WTC11 (cell line): ENCODE measurements at regions not wholly inside any gene's neighbourhood (a gene's known extent, or its start where the extent isn't known, plus 50 kb on each side); places are given as distances from the start of the nearest gene placed in this dataset.

Experiments
- ATAC-seq: fragments of 200-7000 bp; cut with Tn5 transposase; 2 replicates; pipeline ENCODE4 v1.10.0; 2021; ENCODE audit warnings: mild to moderate bottlenecking, moderate library complexity
- CTCF ChIA-PET: fragments of 300-600 bp; sonication (Branson Sonifier 250); formaldehyde crosslinking; loops from one replicate; lab custom pipeline; 2021; ENCODE audit warnings: antibody characterized with exemption; lab: Charles Lee
- POLR2A ChIA-PET: fragments of 350-600 bp; sonication (Branson Sonifier 250); formaldehyde crosslinking; loops from one replicate; lab custom pipeline; 2021; ENCODE audit warnings: antibody characterized with exemption; lab: Charles Lee
- DNase-seq: peaks from one replicate; pipeline ENCODE4 v3.0.0; 2021; ENCODE audit warnings: low spot score
- H3K27ac Mint-ChIP-seq: 2 replicates; pipeline ENCODE4 v1.8.0; 2021; ENCODE audit warnings: mixed read lengths
- H3K27me3 Mint-ChIP-seq: 2 replicates; pipeline ENCODE4 v1.8.0; 2021; ENCODE audit warnings: low read depth, mild to moderate bottlenecking, moderate library complexity, mixed read lengths
- H3K36me3 Mint-ChIP-seq: 2 replicates; pipeline ENCODE4 v1.8.0; 2021; ENCODE audit warnings: mixed read lengths
- H3K4me1 Mint-ChIP-seq: 2 replicates; pipeline ENCODE4 v1.8.0; 2022; ENCODE audit warnings: mixed read lengths
- H3K4me3 Mint-ChIP-seq: 2 replicates; pipeline ENCODE4 v1.8.0; 2021; ENCODE audit warnings: mild to moderate bottlenecking, moderate library complexity, mixed read lengths
- H3K9me3 Mint-ChIP-seq: 2 replicates; pipeline ENCODE4 v1.8.0; 2021; ENCODE audit warnings: mixed read lengths
- AR ChIP-seq: fragments of 250-450 bp; sonication (Bioruptor Pico); IDR thresholded peaks from 2 replicates; pipeline ENCODE4 v1.9.0; 2021; ENCODE audit warnings: mild to moderate bottlenecking
- ATF3 ChIP-seq: sonication (generic); formaldehyde crosslinking; conservative IDR thresholded peaks from 2 replicates; pipeline ENCODE4 v1.8.1; 2022; ENCODE audit warnings: mild to moderate bottlenecking, missing genetic modification reagents
- CREB1 ChIP-seq: sonication (generic); formaldehyde crosslinking; IDR thresholded peaks from 2 replicates; pipeline ENCODE4 v1.8.0; 2023; ENCODE audit warnings: mild to moderate bottlenecking, missing genetic modification reagents
- CREM ChIP-seq: sonication (generic); formaldehyde crosslinking; IDR thresholded peaks from 2 replicates; pipeline ENCODE4 v1.8.1; 2022; ENCODE audit warnings: mild to moderate bottlenecking, missing genetic modification reagents, moderate library complexity
- FOXP1 ChIP-seq: sonication (generic); formaldehyde crosslinking; IDR thresholded peaks from 2 replicates; pipeline ENCODE4 v1.8.0; 2022; ENCODE audit warnings: missing genetic modification reagents, mild to moderate bottlenecking, moderate library complexity, borderline replicate concordance
- NR1H2 ChIP-seq: sonication (generic); formaldehyde crosslinking; IDR thresholded peaks from 2 replicates; pipeline ENCODE4 v1.9.0; 2021; ENCODE audit warnings: mild to moderate bottlenecking, moderate library complexity, missing genetic modification reagents
- NR2C2 ChIP-seq: sonication (generic); formaldehyde crosslinking; IDR thresholded peaks from 2 replicates; pipeline ENCODE4 v1.8.0; 2022; ENCODE audit warnings: mild to moderate bottlenecking, missing genetic modification reagents
- OVOL2 ChIP-seq: fragments of 250-450 bp; sonication (Bioruptor Pico); IDR thresholded peaks from 2 replicates; pipeline ENCODE4 v1.9.0; 2021; ENCODE audit warnings: mild to moderate bottlenecking, borderline replicate concordance
- TP53 ChIP-seq: sonication (generic); formaldehyde crosslinking; IDR thresholded peaks from 2 replicates; pipeline ENCODE4 v1.8.1; 2023; ENCODE audit warnings: mild to moderate bottlenecking, missing genetic modification reagents
- ZNF138 ChIP-seq: sonication (generic); formaldehyde crosslinking; conservative IDR thresholded peaks from 2 replicates; pipeline ENCODE4 v1.8.1; 2022; ENCODE audit warnings: mild to moderate bottlenecking, moderate library complexity, missing genetic modification reagents
- ZNF396 ChIP-seq: fragments of 250-450 bp; sonication (Bioruptor Pico); IDR thresholded peaks from 2 replicates; pipeline ENCODE4 v1.8.0; 2021; ENCODE audit warnings: mild to moderate bottlenecking, moderate library complexity, borderline replicate concordance
- ZNF532 ChIP-seq: fragments of 250-450 bp; sonication (Bioruptor Pico); IDR thresholded peaks from 2 replicates; pipeline ENCODE4 v1.9.0; 2021; ENCODE audit warnings: mild to moderate bottlenecking, borderline replicate concordance
- TF ChIP-seq, protein P1 (sequence below): sonication (generic); formaldehyde crosslinking; IDR thresholded peaks from 2 replicates; pipeline ENCODE4 v1.8.1; 2022; ENCODE audit warnings: mild to moderate bottlenecking, missing genetic modification reagents, moderate library complexity, borderline replicate concordance

DNA sequence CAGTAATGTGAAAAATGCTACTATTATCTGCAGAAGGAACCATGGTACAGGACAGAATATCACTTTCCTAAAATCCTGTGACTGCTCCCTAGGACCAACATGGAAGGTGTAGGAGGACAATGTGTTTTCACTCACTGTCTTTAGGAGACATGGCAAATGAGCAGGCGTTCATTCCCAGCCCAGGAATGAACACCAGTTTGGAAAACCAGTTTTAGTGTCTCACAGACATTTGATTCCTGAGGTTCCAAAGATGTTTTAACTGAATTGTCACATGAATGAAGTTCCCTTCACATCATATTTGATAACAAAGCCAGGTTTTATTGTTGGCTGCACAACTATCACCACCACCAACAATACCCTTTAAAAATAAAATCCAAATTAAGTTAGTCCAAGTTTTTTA, 178.2 kb downstream of the ENC1 start (continued):
- no peak for TF ChIP-seq AR (CRISPR knock-in tag)

DNA sequence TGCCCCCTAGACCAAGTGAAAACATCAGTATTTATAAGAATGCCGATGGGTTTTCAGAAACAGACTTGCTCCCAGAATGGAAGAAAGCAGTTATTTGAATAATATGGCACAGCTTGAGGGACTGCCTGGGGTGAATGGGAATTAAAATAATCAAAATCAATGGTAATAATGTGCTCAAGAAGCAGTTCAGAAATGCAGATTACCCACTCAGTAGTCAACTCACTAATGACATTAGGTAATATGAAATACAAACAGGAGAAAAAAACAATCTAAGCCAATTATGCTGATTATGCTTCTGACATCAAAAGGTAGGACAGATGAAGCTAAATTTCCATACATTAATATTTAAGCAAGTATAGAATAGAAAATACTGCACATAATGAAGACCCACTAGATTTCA, 179.3 kb downstream of the ENC1 start:
- no peaks in the 10 kb centered on the region for H3K36me3 Mint-ChIP-seq
- ChIA-PET CTCF (interaction anchor here (0.5 kb wide), 1 partner anchor 464 kb away, joined by 5 read pairs; no protein-coding TSS in a partner anchor), POLR2A (no interaction called here)
- no peak overlapping the region for H3K27ac Mint-ChIP-seq
- H3K4me3 Mint-ChIP-seq: no peak overlapping the region
- no peak for TF ChIP-seq ATF3 (CRISPR knock-in tag)
- TF ChIP-seq FOXP1 (CRISPR knock-in tag): no peak
- no peak for TF ChIP-seq ZNF396
- no peak for TF ChIP-seq NR1H2 (CRISPR knock-in tag)
- TF ChIP-seq, protein P1, sequence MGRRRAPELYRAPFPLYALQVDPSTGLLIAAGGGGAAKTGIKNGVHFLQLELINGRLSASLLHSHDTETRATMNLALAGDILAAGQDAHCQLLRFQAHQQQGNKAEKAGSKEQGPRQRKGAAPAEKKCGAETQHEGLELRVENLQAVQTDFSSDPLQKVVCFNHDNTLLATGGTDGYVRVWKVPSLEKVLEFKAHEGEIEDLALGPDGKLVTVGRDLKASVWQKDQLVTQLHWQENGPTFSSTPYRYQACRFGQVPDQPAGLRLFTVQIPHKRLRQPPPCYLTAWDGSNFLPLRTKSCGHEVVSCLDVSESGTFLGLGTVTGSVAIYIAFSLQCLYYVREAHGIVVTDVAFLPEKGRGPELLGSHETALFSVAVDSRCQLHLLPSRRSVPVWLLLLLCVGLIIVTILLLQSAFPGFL (CRISPR knock-in tag): no peak
- TF ChIP-seq NR2C2 (CRISPR knock-in tag): no peak
- TF ChIP-seq ZNF138 (CRISPR knock-in tag): no peak
- no peak for TF ChIP-seq AR (CRISPR knock-in tag)
- no peak for TF ChIP-seq ZNF532 (CRISPR knock-in tag)
- no peak for TF ChIP-seq CREB1 (CRISPR knock-in tag)
- no peak for TF ChIP-seq OVOL2 (CRISPR knock-in tag)
- TF ChIP-seq TP53 (CRISPR knock-in tag): no peak
- no peak for TF ChIP-seq CREM (CRISPR knock-in tag)
- no peaks in the 10 kb centered on the region for H3K27me3 Mint-ChIP-seq
- no peaks in the 10 kb centered on the region for H3K4me1 Mint-ChIP-seq
- H3K9me3 Mint-ChIP-seq: no peaks in the 10 kb centered on the region
- no peak for ATAC-seq
- DNase-seq: no peak
